Right lung (tissue), 2 donors: ENCODE measurements at regions not wholly inside any gene's neighbourhood (a gene's known extent, or its start where the extent isn't known, plus 50 kb on each side); places are given as distances from the start of the nearest gene placed in this dataset.
"Not testable (repeated sequence)": the region's sequence is repeated elsewhere in the genome, so short reads cannot be mapped to it uniquely, and the experiment has no call there.

Experiments
- DNase-seq, 2 donors: peaks; one replicate each; pipeline ENCODE4 v3.0.0-alpha.2; 2013

- no peak for DNase-seq
Observed at GRCh38 chr22:44576311-44577260, 78.6 kb upstream of the RTL6 start.

GRCh38 chr22:44575381-44576268, 77.6 kb upstream of the RTL6 start:
- DNase-seq = no peak

- peak; percentile 27 to 48 for DNase-seq
Observed at GRCh38 chr22:44574640-44575380, 76.8 kb upstream of the RTL6 start.

- no peak for DNase-seq
Observed at GRCh38 chr22:44574057-44574639, 76.1 kb upstream of the RTL6 start.

- DNase-seq = no peak
Observed at GRCh38 chr22:44573451-44573850, 75.4 kb upstream of the RTL6 start.

- DNase-seq = no peak
Observed at GRCh38 chr22:44572414-44573207, 74.6 kb upstream of the RTL6 start.

GRCh38 chr22:44571566-44572413, 73.8 kb upstream of the RTL6 start:
- no peak for DNase-seq

- DNase-seq = no peak
Observed at GRCh38 chr22:44570476-44571445, 72.7 kb upstream of the RTL6 start.

- DNase-seq = no peak
Observed at GRCh38 chr22:44569561-44569991, 71.5 kb upstream of the RTL6 start.

- no peak for DNase-seq
Observed at GRCh38 chr22:44567846-44568493, 69.9 kb upstream of the RTL6 start.

- DNase-seq = not testable (repeated sequence)
Observed at GRCh38 chr22:44567378-44567841, 69.4 kb upstream of the RTL6 start.

GRCh38 chr22:44566911-44567310, 68.9 kb upstream of the RTL6 start:
- DNase-seq = no peak

- DNase-seq = not testable (repeated sequence)
Observed at GRCh38 chr22:44562651-44563050, 64.6 kb upstream of the RTL6 start.

- DNase-seq = no peak
Observed at GRCh38 chr22:44561139-44561840, 63.3 kb upstream of the RTL6 start.

- DNase-seq = not testable (repeated sequence)
Observed at GRCh38 chr22:44558671-44559070, 60.6 kb upstream of the RTL6 start.

- not testable (repeated sequence) for DNase-seq
Observed at GRCh38 chr22:44557872-44558271, 59.8 kb upstream of the RTL6 start.
